Suprapubic skin (tissue), 4 donors: ENCODE measurements at regions not wholly inside any gene's neighbourhood (a gene's known extent, or its start where the extent isn't known, plus 50 kb on each side); places are given as distances from the start of the nearest gene placed in this dataset.

Source experiments
- DNase-seq, 2 donors: peaks; one replicate each; pipeline ENCODE4 v3.0.0-alpha.2; 2019; ENCODE audit warnings: low spot score in 2 of 2
- H3K27ac ChIP-seq: fragments of 200-600 bp; sonication (generic); one replicate; pipeline ENCODE4 v1.5.1; 2019
- H3K27me3 ChIP-seq: fragments of 200-600 bp; sonication (generic); one replicate; pipeline ENCODE4 v1.5.1; 2019
- H3K36me3 ChIP-seq: fragments of 200-600 bp; sonication (generic); one replicate; pipeline ENCODE4 v1.5.1; 2019
- H3K4me1 ChIP-seq: fragments of 200-600 bp; sonication (generic); one replicate; pipeline ENCODE4 v1.5.1; 2019
- H3K4me3 ChIP-seq: fragments of 200-600 bp; sonication (generic); one replicate; pipeline ENCODE4 v1.5.1; 2019; ENCODE audit warnings: mild to moderate bottlenecking
- H3K9me3 ChIP-seq: fragments of 200-600 bp; sonication (generic); one replicate; pipeline ENCODE4 v1.5.1; 2019
- EP300 ChIP-seq: sonication (generic); formaldehyde crosslinking; IDR thresholded peaks from one replicate; pipeline ENCODE4 v1.6.1; 2017; ENCODE audit warnings: antibody characterized with exemption
- POLR2A ChIP-seq, 2 donors: fragments of 450-650 bp; IDR thresholded peaks; one replicate each; pipeline ENCODE4 v1.6.1; 2017; ENCODE audit warnings: antibody characterized with exemption in 2 of 2, mild to moderate bottlenecking in 2 of 2, moderate library complexity in 2 of 2
- POLR2AphosphoS5 ChIP-seq, 3 donors: sonication (generic); formaldehyde crosslinking; IDR thresholded peaks; one replicate each; pipeline ENCODE4 v1.6.1; 2017; ENCODE audit warnings: antibody characterized with exemption in 3 of 3
- WGBS: methylation state at CpG from one replicate; pipeline ENCODE4 v1.1.5; 2018; 5-methylcytosine and 5-hydroxymethylcytosine counted together
- TF ChIP-seq, protein P1 (sequence below), 2 donors: fragments of 200-600 bp in 1 of 2; fragments of 450-650 bp in 1 of 2; sonication (generic) in 1 of 2; IDR thresholded peaks; one replicate each; pipeline ENCODE4 v1.5.1; 2016 to 2019; ENCODE audit warnings: antibody characterized with exemption in 2 of 2, mild to moderate bottlenecking in 1 of 2, moderate library complexity in 1 of 2

DNA sequence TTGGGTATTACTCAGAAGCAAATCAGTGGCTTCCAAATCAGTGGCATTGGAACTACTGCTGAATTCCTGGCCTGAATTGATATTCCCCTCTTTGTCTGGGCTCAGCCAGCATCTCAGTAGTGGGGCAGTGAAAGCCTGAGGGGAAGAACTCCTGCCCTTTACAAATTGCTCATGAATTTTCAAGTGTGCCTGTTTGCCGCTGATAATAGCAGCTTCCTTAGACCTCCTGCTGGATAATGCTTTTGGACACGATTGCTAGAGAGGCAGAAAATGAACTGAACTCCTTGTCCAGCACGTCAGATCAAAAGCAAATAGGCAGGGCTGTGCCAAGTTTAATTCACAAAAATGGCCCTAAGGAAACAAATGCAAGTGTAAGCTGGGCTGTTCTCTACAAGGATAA, 91.3 kb upstream of the GZMB start:
- 26% methylated on average over 3 of the region's 3 CpGs for WGBS
- no peak for DNase-seq
- Histone ChIP-seq H3K4me1 (no peaks in the 10 kb centered on the region), H3K36me3 (no peaks in the 10 kb centered on the region), H3K27me3 (peaks cover 7% of the 10 kb centered on the region), H3K9me3 (no peaks in the 10 kb centered on the region), H3K27ac (no peak overlapping the region), H3K4me3 (no peak overlapping the region)
- TF ChIP-seq, protein P1, sequence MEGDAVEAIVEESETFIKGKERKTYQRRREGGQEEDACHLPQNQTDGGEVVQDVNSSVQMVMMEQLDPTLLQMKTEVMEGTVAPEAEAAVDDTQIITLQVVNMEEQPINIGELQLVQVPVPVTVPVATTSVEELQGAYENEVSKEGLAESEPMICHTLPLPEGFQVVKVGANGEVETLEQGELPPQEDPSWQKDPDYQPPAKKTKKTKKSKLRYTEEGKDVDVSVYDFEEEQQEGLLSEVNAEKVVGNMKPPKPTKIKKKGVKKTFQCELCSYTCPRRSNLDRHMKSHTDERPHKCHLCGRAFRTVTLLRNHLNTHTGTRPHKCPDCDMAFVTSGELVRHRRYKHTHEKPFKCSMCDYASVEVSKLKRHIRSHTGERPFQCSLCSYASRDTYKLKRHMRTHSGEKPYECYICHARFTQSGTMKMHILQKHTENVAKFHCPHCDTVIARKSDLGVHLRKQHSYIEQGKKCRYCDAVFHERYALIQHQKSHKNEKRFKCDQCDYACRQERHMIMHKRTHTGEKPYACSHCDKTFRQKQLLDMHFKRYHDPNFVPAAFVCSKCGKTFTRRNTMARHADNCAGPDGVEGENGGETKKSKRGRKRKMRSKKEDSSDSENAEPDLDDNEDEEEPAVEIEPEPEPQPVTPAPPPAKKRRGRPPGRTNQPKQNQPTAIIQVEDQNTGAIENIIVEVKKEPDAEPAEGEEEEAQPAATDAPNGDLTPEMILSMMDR (IDR thresholded peaks at IDR 0.05): no peak
- TF ChIP-seq POLR2A (IDR thresholded peaks at IDR 0.05) (no peak), POLR2AphosphoS5 (IDR thresholded peaks at IDR 0.05) (no peak), EP300 (no peak)

DNA sequence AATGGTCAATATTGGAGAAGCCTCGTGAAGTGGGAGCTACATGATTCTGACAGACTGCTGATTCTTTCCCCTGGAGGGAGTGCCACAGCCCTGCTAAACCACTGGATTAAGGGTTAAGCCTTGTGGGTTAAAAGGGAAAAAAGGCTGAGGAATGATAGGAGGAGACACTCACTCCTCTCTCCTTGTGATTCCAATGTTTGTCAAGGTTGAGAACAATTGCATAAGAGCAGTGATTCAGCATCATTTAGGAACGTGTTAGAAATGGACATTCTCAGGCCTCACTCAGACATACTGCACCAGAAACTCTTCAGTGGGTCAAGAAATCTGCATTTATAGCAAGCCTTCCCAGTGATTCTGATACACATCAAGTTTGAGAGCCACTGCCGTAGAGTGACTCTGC, 87.8 kb upstream of the GZMB start:
- Histone ChIP-seq H3K27me3 (peaks cover 7% of the 10 kb centered on the region), H3K4me1 (no peaks in the 10 kb centered on the region), H3K36me3 (no peaks in the 10 kb centered on the region), H3K27ac (no peak overlapping the region), H3K9me3 (no peaks in the 10 kb centered on the region), H3K4me3 (no peak overlapping the region)
- 71% methylated on average over 3 of the region's 3 CpGs for WGBS
- no peak for TF ChIP-seq POLR2AphosphoS5 (IDR thresholded peaks at IDR 0.05)
- TF ChIP-seq EP300: no peak
- TF ChIP-seq, protein P1 (IDR thresholded peaks at IDR 0.05): no peak
- TF ChIP-seq POLR2A (IDR thresholded peaks at IDR 0.05): no peak
- no peak for DNase-seq

DNA sequence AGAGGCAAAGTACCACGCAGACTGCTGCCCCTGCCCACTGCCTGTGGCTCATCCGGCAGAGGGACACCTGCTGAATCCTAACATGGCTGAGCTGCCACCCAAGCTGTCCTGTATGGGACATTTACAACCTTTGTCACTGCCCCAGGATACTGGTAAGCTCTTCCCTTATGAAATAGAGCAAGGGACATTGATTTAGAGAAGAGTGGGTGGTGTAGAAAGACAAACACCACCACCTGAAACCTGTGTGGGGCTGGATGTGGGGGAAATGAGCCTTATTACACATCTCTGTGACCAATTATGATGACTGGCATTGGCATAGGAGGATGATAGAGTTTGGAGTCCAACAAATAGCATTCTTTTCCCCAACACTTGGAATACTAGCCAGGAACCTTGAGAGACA, 81.2 kb upstream of the GZMB start:
- 90% methylated on average over 2 of the region's 2 CpGs for WGBS
- no peak overlapping the region for H3K27ac ChIP-seq
- TF ChIP-seq, protein P1 (IDR thresholded peaks at IDR 0.05): no peak
- TF ChIP-seq POLR2AphosphoS5 (IDR thresholded peaks at IDR 0.05): no peak
- TF ChIP-seq EP300: no peak
- no peak for TF ChIP-seq POLR2A (IDR thresholded peaks at IDR 0.05)
- H3K4me3 ChIP-seq: no peak overlapping the region
- H3K4me1 ChIP-seq: no peaks in the 10 kb centered on the region
- H3K36me3 ChIP-seq: no peaks in the 10 kb centered on the region
- no peak for DNase-seq
- H3K9me3 ChIP-seq: no peaks in the 10 kb centered on the region
- no peaks in the 10 kb centered on the region for H3K27me3 ChIP-seq

DNA sequence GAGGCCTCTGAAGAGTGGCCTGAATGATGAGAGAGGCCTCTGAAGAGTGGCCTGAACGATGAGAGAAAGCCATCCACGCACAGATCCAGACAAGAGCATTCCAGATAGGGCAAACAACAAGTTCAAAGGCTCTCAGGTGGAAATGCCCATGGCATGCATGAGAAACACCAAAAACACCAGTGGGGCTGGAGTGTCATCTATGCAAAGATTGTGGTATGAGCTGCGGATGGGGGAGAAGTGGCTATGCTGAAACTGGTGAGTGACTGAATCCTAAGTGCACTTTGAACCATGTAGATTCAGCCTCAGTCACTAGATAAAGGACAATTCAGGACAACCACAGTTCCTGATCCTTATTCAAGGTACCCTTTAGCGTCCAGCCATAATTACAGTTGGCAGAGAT, 79.4 kb upstream of the GZMB start:
- H3K27ac ChIP-seq: no peak overlapping the region
- H3K27me3 ChIP-seq: no peaks in the 10 kb centered on the region
- DNase-seq: no peak
- H3K9me3 ChIP-seq: no peaks in the 10 kb centered on the region
- no peaks in the 10 kb centered on the region for H3K36me3 ChIP-seq
- TF ChIP-seq, protein P1 (IDR thresholded peaks at IDR 0.05): no peak
- TF ChIP-seq POLR2AphosphoS5 (IDR thresholded peaks at IDR 0.05) (no peak), POLR2A (IDR thresholded peaks at IDR 0.05) (no peak), EP300 (no peak)
- H3K4me1 ChIP-seq: no peaks in the 10 kb centered on the region
- 86% methylated on average over 4 of the region's 4 CpGs for WGBS
- no peak overlapping the region for H3K4me3 ChIP-seq

DNA sequence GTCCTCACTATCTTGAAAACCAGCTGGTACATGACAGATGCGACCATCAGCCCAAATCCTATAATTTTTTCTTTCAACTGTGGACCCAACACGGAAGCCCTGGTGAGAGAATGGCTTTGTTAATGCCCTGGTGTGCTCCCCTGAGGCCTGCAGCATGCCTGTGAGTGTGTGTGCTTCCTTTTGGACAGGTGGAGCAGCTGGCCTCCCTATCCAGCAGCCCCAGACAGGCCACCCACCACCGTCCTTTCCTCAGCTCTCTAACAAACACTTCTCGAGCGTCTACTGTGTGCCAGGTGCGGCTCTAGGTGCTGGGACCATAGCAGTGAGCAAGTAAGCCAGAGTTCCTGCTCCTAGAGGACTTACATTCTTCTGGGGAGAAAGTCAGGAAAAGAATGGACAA, 78.9 kb upstream of the GZMB start:
- Histone ChIP-seq H3K36me3 (no peaks in the 10 kb centered on the region), H3K4me1 (no peaks in the 10 kb centered on the region), H3K27ac (no peak overlapping the region), H3K9me3 (no peaks in the 10 kb centered on the region), H3K4me3 (no peak overlapping the region), H3K27me3 (no peaks in the 10 kb centered on the region)
- 90% methylated on average over 6 of the region's 6 CpGs for WGBS
- TF ChIP-seq, protein P1 (IDR thresholded peaks at IDR 0.05): no peak
- TF ChIP-seq EP300: no peak
- TF ChIP-seq POLR2AphosphoS5 (IDR thresholded peaks at IDR 0.05): no peak
- no peak for TF ChIP-seq POLR2A (IDR thresholded peaks at IDR 0.05)
- no peak for DNase-seq
